Left lung (tissue), 4 donors: ENCODE measurements at regions not wholly inside any gene's neighbourhood (a gene's known extent, or its start where the extent isn't known, plus 50 kb on each side); places are given as distances from the start of the nearest gene placed in this dataset.

Experiments used
- ATAC-seq: fragments of 200-7000 bp; cut with Tn5 transposase; one replicate; pipeline ENCODE4 v1.9.1; 2020; ENCODE audit warnings: moderate library complexity
- DNase-seq, 4 donors: peaks; one replicate each; pipeline ENCODE4 v3.0.0-alpha.2; 2013 to 2020
- H3K27ac ChIP-seq, 2 donors: fragments of 200-600 bp; sonication (generic) in 1 of 2; one replicate each; pipeline versions ENCODE4 v1.5.0 to v1.8.0; 2020 to 2021
- H3K27me3 ChIP-seq, 2 donors: fragments of 200-600 bp; sonication (generic) in 1 of 2; one replicate each; pipeline versions ENCODE4 v1.5.0 to v1.8.0; 2020 to 2021
- H3K36me3 ChIP-seq, 2 donors: fragments of 200-600 bp; sonication (generic) in 1 of 2; one replicate each; pipeline versions ENCODE4 v1.5.0 to v1.8.0; 2020 to 2021
- H3K4me1 ChIP-seq, 2 donors: fragments of 200-600 bp; one replicate each; pipeline ENCODE4 v1.8.0; 2021
- H3K4me3 ChIP-seq, 2 donors: fragments of 200-600 bp; sonication (generic) in 1 of 2; one replicate each; pipeline versions ENCODE4 v1.5.0 to v1.8.0; 2020 to 2021; ENCODE audit warnings: mild to moderate bottlenecking in 1 of 2
- H3K9me3 ChIP-seq, 2 donors: fragments of 200-600 bp; sonication (generic) in 1 of 2; one replicate each; pipeline versions ENCODE4 v1.5.0 to v1.8.0; 2020 to 2021
- intact Hi-C, 2 donors: fragments of 100-400 bp; cut with DNase I; formaldehyde crosslinking; loops; one replicate each; pipeline versions ENCODE4 v1.11.2 to v1.14.2; 2022
- TF ChIP-seq, protein P1 (sequence below), 2 donors: fragments of 200-600 bp; sonication (generic) in 1 of 2; IDR thresholded peaks; one replicate each; pipeline versions ENCODE4 v1.5.0 to v1.8.0; 2021; ENCODE audit warnings: antibody characterized with exemption in 2 of 2
- donor health status: DM: no; HTN: yes; CAD: no.
- donor health status: DM: no; HTN: no; CAD: no.

DNA sequence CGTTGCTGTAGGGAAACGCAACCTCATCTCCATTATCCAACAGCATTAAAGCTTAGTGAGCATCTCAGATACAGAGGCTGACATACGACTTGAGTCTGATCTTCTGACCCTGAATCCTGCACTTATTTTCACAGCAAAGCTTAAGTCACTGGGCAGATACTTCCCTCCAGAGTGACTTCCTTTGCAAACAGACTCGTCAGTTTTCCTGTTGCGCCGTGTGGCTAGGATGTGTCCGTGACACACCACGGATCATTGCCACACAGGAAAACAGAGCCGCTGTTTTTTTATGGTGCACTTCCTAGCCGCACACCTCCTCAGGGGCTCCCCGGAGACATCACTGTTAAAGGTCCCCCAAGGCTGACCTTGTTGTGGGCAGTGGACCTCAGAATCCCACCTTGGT is 94.9 kb upstream of the MKI67 start:
- TF ChIP-seq, protein P1, sequence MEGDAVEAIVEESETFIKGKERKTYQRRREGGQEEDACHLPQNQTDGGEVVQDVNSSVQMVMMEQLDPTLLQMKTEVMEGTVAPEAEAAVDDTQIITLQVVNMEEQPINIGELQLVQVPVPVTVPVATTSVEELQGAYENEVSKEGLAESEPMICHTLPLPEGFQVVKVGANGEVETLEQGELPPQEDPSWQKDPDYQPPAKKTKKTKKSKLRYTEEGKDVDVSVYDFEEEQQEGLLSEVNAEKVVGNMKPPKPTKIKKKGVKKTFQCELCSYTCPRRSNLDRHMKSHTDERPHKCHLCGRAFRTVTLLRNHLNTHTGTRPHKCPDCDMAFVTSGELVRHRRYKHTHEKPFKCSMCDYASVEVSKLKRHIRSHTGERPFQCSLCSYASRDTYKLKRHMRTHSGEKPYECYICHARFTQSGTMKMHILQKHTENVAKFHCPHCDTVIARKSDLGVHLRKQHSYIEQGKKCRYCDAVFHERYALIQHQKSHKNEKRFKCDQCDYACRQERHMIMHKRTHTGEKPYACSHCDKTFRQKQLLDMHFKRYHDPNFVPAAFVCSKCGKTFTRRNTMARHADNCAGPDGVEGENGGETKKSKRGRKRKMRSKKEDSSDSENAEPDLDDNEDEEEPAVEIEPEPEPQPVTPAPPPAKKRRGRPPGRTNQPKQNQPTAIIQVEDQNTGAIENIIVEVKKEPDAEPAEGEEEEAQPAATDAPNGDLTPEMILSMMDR (IDR thresholded peaks at IDR 0.05): no peak
- intact Hi-C loops: no loop called here
- Histone ChIP-seq H3K4me1 (peaks cover 0 to 5% of the 10 kb centered on the region in 2 donors), H3K27me3 (peaks cover 0 to 27% of the 10 kb centered on the region in 2 donors), H3K4me3 (no peak overlapping the region), H3K9me3 (no peaks in the 10 kb centered on the region), H3K27ac (peak overlapping the region in 1 of 2 donors; percentile 11), H3K36me3 (no peaks in the 10 kb centered on the region)
- ATAC-seq (no peak), DNase-seq (no peak)

GRCh38 chr10:128221807-128222206 is 95.6 kb upstream of the MKI67 start:
- DNase-seq (no peak), ATAC-seq (no peak)
- intact Hi-C loops: no loop called here
- no peak overlapping the region for H3K4me3 ChIP-seq
- no peak overlapping the region for H3K27ac ChIP-seq
- H3K27me3 ChIP-seq: peaks cover 0 to 23% of the 10 kb centered on the region in 2 donors
- TF ChIP-seq, protein P1 (IDR thresholded peaks at IDR 0.05): no peak
- peaks cover 0 to 5% of the 10 kb centered on the region in 2 donors for H3K4me1 ChIP-seq
- H3K9me3 ChIP-seq: no peaks in the 10 kb centered on the region
- H3K36me3 ChIP-seq: no peaks in the 10 kb centered on the region

- TF ChIP-seq, protein P1 (IDR thresholded peaks at IDR 0.05): no peak
- Histone ChIP-seq H3K4me3 (no peak overlapping the region), H3K27ac (no peak overlapping the region), H3K4me1 (peaks cover 0 to 5% of the 10 kb centered on the region in 2 donors), H3K9me3 (no peaks in the 10 kb centered on the region), H3K27me3 (peaks cover 0 to 23% of the 10 kb centered on the region in 2 donors), H3K36me3 (no peaks in the 10 kb centered on the region)
- intact Hi-C loops: no loop called here
- DNase-seq: no peak
- ATAC-seq: no peak
Measured at GRCh38 chr10:128222332-128222849, 96.2 kb upstream of the MKI67 start.

DNA sequence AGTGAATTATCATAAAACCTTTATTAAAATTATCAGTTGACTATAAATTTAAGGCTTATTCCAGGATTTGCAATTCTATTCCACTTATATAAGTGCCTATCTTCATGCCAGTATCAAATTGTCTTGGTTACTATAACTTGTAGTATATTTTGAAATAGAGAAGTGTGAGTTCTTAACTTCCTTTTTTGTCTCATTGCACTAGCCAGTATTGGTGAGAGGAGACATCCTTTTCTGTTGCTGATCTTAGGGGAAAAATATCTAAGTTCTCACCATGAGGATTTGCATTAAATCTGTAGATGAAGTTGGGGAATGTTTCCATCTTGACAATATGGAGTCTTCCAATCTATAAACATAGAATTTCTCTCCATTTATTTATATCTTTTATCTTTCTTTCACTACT is 104.2 kb upstream of the MKI67 start:
- Histone ChIP-seq H3K4me3 (no peak overlapping the region), H3K27me3 (peaks cover 0 to 9% of the 10 kb centered on the region in 2 donors), H3K36me3 (no peaks in the 10 kb centered on the region), H3K9me3 (peaks cover 0 to 14% of the 10 kb centered on the region in 2 donors), H3K4me1 (no peaks in the 10 kb centered on the region), H3K27ac (no peak overlapping the region)
- TF ChIP-seq, protein P1 (IDR thresholded peaks at IDR 0.05): no peak
- ATAC-seq (no peak), DNase-seq (no peak)
- intact Hi-C loops: no loop called here

DNA sequence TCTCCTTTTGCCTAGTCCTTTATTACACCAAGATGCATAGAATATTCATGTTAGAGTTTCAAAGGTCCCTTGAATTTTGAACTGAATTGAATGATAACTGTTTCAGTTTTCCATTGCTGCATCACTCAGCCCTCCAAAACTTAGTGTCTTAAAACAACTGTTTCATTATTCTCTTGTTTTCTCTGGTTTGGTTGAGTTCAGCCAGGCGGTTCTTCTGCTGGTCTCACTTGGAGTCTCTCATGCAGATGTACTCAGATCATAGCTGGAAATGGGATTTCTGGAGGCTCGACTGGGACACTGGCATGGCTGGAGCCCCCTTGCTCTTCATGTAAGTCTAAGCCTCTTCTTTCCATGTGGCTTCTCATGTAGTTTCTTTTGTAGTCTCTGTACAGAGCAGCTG is 107.2 kb upstream of the MKI67 start:
- Histone ChIP-seq H3K4me3 (no peak overlapping the region), H3K36me3 (no peaks in the 10 kb centered on the region), H3K9me3 (peaks cover 0 to 14% of the 10 kb centered on the region in 2 donors), H3K27ac (no peak overlapping the region), H3K27me3 (peaks cover 0 to 16% of the 10 kb centered on the region in 2 donors), H3K4me1 (no peaks in the 10 kb centered on the region)
- DNase-seq: no peak
- intact Hi-C loops: no loop called here
- TF ChIP-seq, protein P1 (IDR thresholded peaks at IDR 0.05): no peak
- no peak for ATAC-seq
